ENCODE measurements at regions not wholly inside any gene's neighbourhood (a gene's known extent, or its start where the extent isn't known, plus 50 kb on each side); places are given as distances from the start of the nearest gene placed in this dataset.

DNA sequence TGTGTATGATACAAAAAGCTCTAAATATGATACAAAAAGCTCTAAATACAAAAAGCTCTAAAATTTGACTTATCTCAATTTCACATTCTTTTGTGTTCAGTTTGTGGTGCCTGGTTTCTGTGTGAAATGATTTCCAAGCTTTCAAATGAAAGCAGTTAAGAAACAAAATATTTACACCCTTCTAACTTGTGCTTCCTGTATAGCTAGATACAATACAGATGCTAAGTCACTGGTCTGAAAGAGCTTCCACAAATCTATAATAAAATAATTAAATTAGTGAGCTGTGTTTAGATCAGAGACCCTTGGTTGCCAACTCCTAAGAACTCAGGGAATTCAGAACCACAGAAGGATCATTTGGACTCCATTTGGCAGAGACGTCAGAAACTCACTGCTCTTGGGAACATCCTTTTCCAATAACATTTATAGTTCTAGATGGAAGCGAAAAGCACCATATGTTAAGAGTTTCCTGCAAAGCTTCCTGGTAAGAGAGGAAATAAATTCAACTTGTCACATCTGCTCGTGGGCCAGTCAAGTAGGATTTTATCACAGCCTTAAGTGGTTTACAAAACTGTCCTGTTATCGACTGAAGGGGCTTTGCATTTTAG, 1079.1 kb downstream of the ADGRL2 start:
- Histone ChIP-seq H3K36me3 (no peaks in the 10 kb centered on the region), H3K27ac (no peak overlapping the region), H3K27me3 (no peaks in the 10 kb centered on the region), H3K9me3 (no peaks in the 10 kb centered on the region), H3K4me3 (no peak overlapping the region), H3K4me1 (peaks cover 0 to 11% (median 3%) of the 10 kb centered on the region in 3 donors)
- no peak for DNase-seq
- intact Hi-C loops (cut with DNase I), result no loop called here
- TF ChIP-seq POLR2A (IDR thresholded peaks at IDR 0.05), result no peak
- TF ChIP-seq, protein P1, sequence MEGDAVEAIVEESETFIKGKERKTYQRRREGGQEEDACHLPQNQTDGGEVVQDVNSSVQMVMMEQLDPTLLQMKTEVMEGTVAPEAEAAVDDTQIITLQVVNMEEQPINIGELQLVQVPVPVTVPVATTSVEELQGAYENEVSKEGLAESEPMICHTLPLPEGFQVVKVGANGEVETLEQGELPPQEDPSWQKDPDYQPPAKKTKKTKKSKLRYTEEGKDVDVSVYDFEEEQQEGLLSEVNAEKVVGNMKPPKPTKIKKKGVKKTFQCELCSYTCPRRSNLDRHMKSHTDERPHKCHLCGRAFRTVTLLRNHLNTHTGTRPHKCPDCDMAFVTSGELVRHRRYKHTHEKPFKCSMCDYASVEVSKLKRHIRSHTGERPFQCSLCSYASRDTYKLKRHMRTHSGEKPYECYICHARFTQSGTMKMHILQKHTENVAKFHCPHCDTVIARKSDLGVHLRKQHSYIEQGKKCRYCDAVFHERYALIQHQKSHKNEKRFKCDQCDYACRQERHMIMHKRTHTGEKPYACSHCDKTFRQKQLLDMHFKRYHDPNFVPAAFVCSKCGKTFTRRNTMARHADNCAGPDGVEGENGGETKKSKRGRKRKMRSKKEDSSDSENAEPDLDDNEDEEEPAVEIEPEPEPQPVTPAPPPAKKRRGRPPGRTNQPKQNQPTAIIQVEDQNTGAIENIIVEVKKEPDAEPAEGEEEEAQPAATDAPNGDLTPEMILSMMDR (IDR thresholded peaks at IDR 0.05), result no peak
- WGBS, 2 donors, result 42 to 58% methylated on average over 4 of the region's 4 CpGs

DNA sequence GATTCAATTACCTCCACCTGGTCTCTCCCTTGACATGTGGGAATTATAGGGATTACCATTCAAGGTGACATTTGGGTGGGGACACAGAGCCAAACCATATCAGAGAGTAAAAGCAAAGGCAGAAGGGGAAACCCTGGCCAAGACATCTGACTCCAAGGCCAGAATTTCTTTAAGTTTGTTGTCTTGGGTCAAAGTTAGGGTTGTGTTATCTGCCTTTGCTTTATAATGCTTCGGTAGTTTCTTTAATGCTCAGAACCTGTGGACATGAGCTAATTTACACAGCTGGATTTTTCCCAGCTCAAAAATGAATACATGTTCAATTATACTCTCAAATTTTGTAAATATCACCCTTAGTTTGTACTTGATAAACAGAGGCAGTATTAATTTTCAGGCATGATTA, 1074.4 kb downstream of the ADGRL2 start:
- DNase-seq, result no peak
- H3K4me3 ChIP-seq, result no peak overlapping the region
- TF ChIP-seq, protein P1 (IDR thresholded peaks at IDR 0.05), result no peak
- no peak for TF ChIP-seq POLR2A (IDR thresholded peaks at IDR 0.05)
- 86 to 100% methylated on average over 1 of the region's 1 CpG for WGBS, 2 donors
- no peaks in the 10 kb centered on the region for H3K9me3 ChIP-seq
- no peak overlapping the region for H3K27ac ChIP-seq
- H3K36me3 ChIP-seq, result no peaks in the 10 kb centered on the region
- peaks cover 0 to 4% (median 3%) of the 10 kb centered on the region in 3 donors for H3K4me1 ChIP-seq
- H3K27me3 ChIP-seq, result no peaks in the 10 kb centered on the region
- intact Hi-C loops (cut with DNase I), result no loop called here

DNA sequence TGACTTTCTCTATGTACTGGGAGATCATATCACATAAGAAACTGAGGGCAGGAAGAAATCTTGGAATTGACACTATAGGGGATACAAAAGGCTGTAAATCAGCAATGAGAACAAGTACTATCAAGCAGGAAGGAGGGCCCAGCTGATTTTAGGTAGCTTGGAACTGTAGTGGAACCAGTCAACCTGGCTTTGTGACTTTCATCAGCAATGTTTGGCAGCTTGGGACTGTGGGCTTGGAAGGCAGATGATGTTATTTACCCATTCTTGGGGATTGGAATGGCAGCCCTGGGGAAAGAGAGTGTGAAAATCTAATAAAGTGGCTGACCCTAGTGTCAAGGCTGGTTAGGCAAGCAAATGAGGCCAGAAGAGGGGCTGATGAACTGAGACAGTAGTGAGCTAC, 1073.3 kb downstream of the ADGRL2 start:
- Histone ChIP-seq H3K36me3 (no peaks in the 10 kb centered on the region), H3K4me3 (no peak overlapping the region), H3K4me1 (no peaks in the 10 kb centered on the region), H3K9me3 (no peaks in the 10 kb centered on the region), H3K27me3 (no peaks in the 10 kb centered on the region), H3K27ac (no peak overlapping the region)
- intact Hi-C loops (cut with DNase I), result no loop called here
- DNase-seq, result no peak
- TF ChIP-seq POLR2A (IDR thresholded peaks at IDR 0.05), result no peak
- TF ChIP-seq, protein P1 (IDR thresholded peaks at IDR 0.05), result no peak

DNA sequence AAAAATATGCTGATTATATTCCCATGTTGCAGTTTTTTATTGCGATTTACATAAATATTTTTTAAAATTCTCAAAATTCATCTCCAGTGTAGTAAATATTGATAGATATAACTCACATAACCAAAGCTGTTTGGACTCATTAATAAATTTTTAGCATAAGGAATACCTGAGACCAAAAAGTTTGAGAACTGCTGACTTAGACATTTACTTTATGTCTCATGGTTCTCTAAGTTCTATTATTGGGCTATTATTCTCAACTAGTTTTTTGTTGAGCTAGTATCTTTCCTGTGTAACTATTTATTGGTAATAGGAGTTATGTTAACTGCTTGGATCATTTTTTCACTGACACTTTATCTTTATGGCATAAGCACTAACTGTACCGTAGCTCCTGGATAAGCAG, 1069.6 kb downstream of the ADGRL2 start:
- Histone ChIP-seq H3K4me1 (no peaks in the 10 kb centered on the region), H3K27ac (no peak overlapping the region), H3K9me3 (no peaks in the 10 kb centered on the region), H3K4me3 (no peak overlapping the region), H3K27me3 (no peaks in the 10 kb centered on the region), H3K36me3 (no peaks in the 10 kb centered on the region)
- intact Hi-C loops (cut with DNase I), result no loop called here
- 91 to 98% methylated on average over 2 of the region's 2 CpGs for WGBS, 2 donors
- no peak for TF ChIP-seq POLR2A (IDR thresholded peaks at IDR 0.05)
- TF ChIP-seq, protein P1 (IDR thresholded peaks at IDR 0.05), result no peak
- no peak for DNase-seq

DNA sequence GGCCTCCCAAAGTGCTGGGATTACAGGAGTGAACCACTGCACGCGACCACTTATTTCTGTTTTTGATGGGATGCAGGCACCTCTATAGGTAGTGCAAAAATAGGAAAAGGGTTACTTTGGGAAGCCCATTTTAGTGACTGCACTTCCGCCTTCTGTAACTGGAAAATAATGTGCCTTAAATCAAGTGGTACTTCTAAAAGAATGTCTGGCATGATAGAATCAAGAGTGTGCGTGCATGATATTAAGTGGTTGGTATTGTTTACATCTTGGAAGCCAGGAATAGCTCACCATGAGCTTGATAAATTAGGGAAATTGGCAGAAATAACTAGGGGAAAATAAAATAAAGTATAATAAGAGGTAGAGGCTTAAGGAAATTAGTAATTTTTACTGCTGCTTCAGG, 1067.0 kb downstream of the ADGRL2 start:
- intact Hi-C loops (cut with DNase I), result no loop called here
- TF ChIP-seq, protein P1 (IDR thresholded peaks at IDR 0.05), result no peak
- TF ChIP-seq POLR2A (IDR thresholded peaks at IDR 0.05), result no peak
- no peak overlapping the region for H3K4me3 ChIP-seq
- 81 to 83% methylated on average over 4 of the region's 4 CpGs for WGBS, 2 donors
- H3K4me1 ChIP-seq, result no peaks in the 10 kb centered on the region
- no peak overlapping the region for H3K27ac ChIP-seq
- no peak for DNase-seq
- no peaks in the 10 kb centered on the region for H3K36me3 ChIP-seq
- no peaks in the 10 kb centered on the region for H3K27me3 ChIP-seq
- no peaks in the 10 kb centered on the region for H3K9me3 ChIP-seq
